GM18508 (cell line): ENCODE measurements at regions not wholly inside any gene's neighbourhood (a gene's known extent, or its start where the extent isn't known, plus 50 kb on each side); places are given as distances from the start of the nearest gene placed in this dataset.
"Not testable (repeated sequence)": the region's sequence is repeated elsewhere in the genome, so short reads cannot be mapped to it uniquely, and the experiment has no call there.

Source experiments
- ATAC-seq: cut with Tn5 transposase; IDR thresholded peaks from one replicate; pipeline ENCODE4 v1.9.1; 2021; ENCODE audit warnings: moderate number of reproducible peaks; ENCODE audit not compliant: insufficient read depth, unreplicated experiment

DNA sequence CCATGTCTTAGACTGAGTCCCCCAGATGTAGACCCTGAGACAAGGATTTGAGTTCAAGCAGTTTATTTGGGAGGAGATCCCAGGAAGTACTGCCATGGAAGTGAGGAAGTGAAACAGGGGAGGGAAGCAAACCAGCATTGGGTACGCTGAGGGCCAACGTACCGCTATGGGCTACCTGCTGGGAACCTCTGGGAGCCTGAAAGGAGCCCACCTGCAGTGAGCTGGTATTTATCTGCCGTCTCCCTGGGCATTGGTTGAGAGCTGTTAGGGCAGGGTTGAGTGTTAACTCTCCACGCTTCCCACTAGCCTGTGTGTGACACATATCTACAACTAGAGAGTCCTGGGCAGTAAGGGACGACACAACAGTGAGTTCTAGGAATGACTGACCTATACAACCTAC, 131.6 kb upstream of the SLC24A2 start:
- ATAC-seq = no peak

DNA sequence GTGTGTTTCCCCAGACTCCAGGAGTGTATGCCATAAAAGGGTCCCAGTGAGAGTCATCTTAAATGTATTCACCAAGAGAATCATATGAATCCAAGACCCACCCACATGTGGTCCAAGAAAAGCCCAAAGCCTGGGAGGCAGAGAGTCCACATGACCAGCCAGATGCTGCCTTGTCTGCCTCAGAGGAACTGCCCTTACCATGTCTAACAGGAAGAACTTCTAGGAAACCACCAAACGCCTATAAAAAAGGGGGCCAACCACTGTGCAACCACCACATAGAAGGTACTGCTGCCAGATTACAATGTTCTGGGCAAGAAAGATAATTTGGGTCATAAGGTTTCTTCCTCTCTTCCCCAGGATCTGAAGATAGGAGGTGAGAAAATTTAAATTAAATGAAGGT, 129.8 kb upstream of the SLC24A2 start:
- no peak for ATAC-seq

DNA sequence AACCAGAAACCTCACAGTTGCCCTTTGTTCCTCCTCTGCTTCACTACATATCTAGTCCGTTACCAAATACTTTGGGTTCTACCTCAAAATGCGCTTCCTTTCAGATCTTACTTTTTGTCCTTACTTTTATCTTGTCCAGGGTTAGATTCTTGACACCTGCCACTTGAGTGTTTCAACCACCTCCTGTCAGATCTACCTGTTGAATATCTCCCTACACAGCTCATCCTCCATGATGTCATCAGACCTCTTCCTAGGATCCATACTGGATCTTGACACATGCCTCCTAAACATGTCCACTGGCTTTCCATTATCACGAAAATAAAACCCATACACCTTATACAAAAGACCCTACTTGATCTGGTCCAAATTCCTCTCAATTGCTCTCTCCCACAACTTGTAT, 125.2 kb upstream of the SLC24A2 start:
- no peak for ATAC-seq

DNA sequence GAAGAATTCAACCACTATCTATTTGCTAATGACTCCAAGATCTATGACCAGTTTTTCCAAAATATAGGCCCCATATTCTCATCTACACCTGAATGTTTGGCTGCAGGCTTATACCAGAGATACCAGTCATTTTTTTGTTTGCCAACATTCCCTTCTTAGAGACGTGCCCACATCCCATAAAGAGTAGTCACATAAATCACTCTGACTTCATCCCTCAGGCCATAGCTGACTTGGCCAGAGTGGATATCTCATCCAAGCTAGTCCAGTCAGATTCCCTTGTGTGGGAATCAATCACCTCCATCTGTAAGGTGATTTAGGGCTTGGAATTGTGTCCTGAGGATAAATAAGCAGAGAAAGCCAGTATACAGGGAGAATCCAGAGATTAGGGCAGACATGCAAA, 124.3 kb upstream of the SLC24A2 start:
- ATAC-seq = no peak

DNA sequence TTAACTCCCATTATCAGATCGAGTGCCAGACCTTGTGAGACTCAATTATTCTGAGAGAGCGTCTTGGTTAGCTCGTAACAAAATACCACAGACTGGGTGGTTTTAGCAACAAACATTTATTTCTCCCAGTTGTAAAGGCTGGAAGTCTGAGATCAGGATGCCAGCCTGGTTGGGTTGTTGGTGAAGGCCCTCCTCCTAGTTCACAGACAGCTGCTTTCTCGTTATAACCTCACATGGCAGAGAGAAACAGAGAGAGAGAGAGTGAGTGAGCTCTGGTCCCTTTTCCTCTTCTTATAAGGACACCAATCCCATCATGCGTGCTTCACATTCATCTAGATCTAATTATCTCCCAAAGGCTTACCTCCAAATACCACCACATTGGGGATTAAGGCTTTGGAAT, 114.2 kb upstream of the SLC24A2 start:
- ATAC-seq = no peak

DNA sequence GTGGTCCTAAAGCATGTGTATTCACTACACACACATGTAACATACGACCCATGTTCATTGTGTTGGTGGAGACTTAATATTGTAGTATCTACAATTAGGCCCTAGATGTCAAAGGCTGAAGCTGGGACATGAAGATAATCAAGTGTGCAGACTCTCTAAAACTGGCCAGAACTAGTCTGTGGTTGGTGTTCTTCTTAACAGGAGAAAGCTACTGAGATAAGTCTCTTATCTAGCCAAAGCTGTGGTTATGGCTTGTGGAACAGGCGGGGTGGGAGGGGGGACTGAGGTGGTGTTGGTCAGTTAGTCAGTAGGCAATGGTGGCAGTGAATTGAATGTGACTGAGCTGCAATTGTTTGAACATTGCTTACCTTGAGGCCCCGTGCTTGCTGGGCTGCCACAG, 112.7 kb upstream of the SLC24A2 start:
- no peak for ATAC-seq

DNA sequence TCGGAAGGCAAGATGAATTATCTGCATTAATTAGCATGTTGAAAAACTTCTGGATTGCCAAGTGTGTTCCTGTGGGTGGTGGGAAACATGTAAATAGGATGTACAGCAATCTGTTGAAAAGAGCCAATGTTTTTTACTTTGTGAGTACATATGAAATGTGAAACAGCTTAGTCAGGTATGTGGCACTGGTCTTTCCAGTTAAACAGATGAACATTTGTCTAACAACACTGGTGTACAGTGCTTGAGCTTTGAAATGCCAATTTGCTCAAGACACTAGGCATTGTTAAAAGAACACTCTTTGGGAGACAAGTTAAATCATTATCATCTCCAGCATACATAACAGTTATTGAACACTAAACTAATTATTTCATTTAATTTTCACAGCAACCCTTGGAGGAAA, 107.3 kb upstream of the SLC24A2 start:
- ATAC-seq = no peak

DNA sequence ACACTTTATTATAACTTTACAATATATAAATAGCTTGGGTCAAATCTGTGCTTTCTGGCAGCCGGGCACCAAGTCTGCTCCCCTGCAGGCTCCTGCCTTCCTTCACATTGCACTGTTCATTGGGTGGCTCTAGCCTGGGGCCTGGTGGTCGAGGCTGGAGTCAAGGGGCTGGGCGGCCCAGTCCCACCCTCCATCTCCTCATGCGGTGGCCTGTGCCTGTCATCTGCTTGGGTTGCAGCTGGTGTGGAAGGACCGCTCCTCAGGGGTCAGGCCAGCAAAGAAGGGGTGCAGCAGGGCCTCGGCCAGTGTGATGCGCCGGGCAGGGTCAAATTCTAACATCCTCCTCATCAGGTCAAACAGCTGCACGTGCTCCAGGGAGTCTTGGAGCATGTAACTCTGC, 106.7 kb upstream of the SLC24A2 start:
- ATAC-seq = not testable (repeated sequence)

DNA sequence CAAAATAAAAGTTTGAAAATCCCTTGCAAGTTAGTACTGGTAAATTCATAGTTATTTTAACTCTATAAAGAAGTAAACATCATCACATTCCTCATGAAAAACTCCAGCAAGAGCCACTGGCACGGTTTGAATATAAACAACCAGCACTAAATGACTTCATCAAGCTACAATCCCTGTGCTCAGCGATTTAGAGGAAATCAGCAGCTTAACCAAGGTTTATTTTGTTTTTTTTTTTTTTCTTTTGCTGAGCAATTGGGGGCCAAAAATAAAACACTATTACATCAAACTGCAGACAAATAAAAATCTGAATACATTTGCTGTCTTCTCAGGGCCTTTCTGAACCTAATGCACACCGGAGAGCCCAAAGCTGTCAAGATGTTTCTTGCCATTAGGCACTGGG, 106.2 kb upstream of the SLC24A2 start:
- no peak for ATAC-seq

DNA sequence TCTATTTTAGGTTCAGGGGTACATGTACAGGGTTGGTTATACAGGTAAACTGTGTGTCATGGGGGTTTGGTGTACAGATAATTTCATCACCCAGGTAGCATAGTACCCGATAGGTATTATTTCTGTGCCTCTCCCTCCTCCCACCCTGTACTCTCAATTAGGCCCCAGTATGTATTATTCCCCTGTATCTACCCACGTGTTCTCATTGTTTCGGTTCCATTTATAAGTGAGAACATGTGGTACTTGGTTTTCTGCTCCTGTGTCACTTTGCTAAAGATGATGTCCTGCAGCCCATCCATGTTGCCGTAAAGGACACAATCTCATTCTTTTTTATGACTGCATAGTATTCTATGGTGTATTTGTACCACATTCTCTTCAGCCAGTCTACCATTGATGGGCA, 96.8 kb upstream of the SLC24A2 start:
- no peak for ATAC-seq

DNA sequence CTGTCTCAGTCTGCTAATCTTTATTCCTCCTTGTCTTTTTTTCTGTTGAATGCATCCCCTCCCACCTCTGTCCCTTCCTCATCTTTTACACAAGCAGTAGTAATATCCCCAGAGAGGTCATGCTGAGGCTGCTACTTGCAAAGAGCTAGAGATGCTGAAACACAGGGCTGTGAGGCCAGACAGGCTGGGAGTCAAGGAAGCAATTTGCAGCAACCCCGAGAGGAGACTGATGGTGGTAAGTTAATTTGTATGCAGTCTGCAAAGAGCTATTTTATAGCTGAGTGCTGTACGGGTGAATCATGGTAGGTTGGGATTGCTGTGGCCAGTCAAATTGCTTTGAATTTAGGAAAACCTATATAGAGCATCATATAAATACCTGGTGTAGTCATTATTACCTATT, 90.2 kb upstream of the SLC24A2 start:
- no peak for ATAC-seq

DNA sequence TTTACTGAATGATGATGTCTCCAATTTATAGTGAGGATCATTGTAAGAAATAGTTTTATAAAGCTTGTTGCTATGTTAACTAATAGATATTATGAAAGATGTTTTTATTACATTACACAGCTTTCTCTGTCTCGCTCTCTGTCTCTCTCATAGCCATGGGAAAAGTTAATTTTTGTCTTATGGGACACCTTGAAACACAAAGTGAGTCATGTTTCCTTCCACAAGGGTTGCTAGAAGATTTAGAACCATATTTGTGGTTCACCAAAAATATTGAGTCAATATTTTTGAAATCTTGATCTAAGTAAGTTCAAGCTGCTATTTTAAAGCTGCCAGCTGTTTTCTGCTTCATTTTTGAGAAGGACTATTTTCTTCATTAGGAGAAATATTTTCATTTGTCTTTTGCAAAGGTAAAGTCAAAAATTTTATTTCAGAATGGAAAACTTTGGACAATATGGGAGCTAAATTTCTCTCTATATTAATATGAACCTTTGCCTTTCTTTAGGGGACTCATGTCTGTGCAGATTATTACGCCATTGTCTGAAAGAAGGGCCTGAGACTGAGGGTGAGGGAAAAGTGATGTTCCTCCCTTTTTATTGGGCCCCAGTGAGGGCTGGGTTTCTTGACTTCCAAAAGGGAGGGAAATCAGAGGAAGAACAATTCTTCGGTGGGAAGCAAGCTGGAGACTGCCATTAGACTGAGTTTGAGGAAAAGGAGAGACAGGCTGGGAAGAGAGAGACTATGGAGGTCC, 87.9 kb upstream of the SLC24A2 start:
- ATAC-seq = no peak

DNA sequence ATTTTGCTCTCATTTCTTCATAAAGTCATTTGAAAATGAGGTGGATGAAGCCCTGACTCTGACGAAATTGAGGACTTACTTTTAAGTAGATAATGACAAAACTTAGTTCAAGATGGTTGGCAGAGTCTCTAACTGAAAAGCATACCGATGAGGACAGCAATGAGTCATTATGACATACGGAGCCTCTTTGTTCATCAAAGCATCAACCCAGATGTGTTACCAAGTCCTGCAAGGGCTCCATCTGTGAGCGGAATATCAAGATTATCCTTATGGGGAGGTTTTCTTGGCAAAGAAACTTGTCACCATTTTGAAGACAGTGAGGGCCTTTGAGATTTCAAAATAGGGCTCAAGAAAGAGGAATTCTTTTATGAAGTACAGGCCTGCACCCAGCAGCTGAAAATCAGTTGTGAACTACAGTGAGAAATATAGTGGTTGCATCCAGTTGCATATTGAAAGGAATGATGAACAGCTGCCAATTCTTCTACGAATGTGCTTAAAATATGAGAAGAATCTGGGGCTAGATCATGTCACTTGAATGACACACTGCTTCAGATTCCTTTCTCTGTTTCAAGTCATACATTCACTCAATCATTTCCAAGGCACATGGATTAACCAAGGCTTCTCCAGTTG, 86.6 kb upstream of the SLC24A2 start:
- ATAC-seq = no peak

DNA sequence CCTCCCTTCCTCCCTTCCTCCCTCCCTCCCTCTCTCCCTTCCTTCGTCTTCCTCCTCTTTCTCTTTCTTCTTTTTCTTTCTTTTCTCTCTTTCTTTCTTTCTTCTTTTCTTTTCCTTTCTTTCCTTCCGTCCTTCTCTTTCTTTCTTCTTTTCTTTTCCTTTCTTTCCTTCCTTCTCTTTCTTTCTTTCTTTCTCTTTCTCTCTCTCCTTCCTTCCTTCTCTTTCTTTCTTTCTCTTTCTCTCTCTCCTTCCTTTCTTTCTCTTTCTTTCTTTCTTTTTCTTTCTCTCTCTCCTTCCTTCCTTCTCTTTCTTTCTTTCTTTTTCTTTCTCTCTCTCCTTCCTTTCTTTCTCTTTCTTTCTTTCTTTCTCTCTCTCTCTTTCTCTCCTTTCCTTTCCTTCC, 84.4 kb upstream of the SLC24A2 start:
- not testable (repeated sequence) for ATAC-seq

DNA sequence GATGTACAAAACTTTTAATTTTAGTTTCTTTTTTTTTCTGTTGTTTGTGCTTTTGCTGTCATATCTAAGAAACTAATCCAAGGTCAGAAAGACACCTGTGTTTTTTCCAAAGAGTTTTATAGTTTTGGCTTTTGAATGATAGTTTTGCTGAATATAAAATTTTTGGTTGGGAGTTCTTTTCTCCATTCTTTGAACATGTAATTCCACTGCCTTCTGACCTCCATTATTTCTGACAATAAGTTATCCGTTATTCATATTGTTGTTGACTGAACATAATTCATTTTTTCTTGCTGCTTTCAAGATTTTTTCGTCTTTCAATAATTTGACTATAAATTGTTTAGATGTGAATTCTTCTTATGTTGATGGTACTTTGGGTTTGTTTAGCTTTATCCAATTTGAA, 82.2 kb upstream of the SLC24A2 start:
- no peak for ATAC-seq

DNA sequence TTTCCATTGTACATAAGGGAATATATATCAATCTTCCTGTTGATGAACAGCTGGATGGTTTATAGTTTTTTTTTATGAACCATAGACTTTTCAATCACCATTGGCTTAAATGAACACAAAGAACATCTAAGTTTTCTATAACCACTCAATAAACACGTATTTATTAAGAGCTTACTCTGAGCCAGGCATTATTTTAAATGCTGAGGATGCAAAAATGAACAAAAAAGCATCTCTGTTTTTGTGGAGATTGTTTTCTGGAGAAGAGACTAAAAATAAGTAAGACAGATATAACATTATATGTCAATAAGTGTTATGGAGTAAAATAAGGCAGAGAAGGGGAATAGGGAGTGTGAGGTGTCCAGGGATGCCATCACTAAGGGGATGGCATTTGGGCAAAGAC, 52.1 kb upstream of the SLC24A2 start:
- no peak for ATAC-seq
